GM18519 (cell line): ENCODE measurements at regions not wholly inside any gene's neighbourhood (a gene's known extent, or its start where the extent isn't known, plus 50 kb on each side); places are given as distances from the start of the nearest gene placed in this dataset.
"Not testable (repeated sequence)": the region's sequence is repeated elsewhere in the genome, so short reads cannot be mapped to it uniquely, and the experiment has no call there.

Source experiments
- ATAC-seq: cut with Tn5 transposase; IDR thresholded peaks from one replicate; pipeline ENCODE4 v1.9.1; 2021; ENCODE audit warnings: mild to moderate bottlenecking, moderate library complexity; ENCODE audit not compliant: unreplicated experiment, low FRiP score

GRCh38 chr15:62404194-62404985 lies 239.3 kb upstream of the C2CD4B start:
- no peak for ATAC-seq

GRCh38 chr15:62406305-62406891 lies 241.3 kb upstream of the C2CD4B start:
- no peak for ATAC-seq

- no peak for ATAC-seq
These were observed 242.1 kb upstream of the C2CD4B start for GRCh38 chr15:62407216-62407615.

GRCh38 chr15:62407962-62408361 lies 242.9 kb upstream of the C2CD4B start:
- no peak for ATAC-seq

GRCh38 chr15:62409466-62409865 lies 244.4 kb upstream of the C2CD4B start:
- no peak for ATAC-seq

GRCh38 chr15:62412686-62413085 lies 247.6 kb upstream of the C2CD4B start:
- ATAC-seq = no peak

- no peak for ATAC-seq
These were observed 248.1 kb upstream of the C2CD4B start for GRCh38 chr15:62413153-62413552.

- ATAC-seq = no peak
These were observed 248.7 kb upstream of the C2CD4B start for GRCh38 chr15:62413786-62414185.

GRCh38 chr15:62415498-62415897 lies 250.4 kb upstream of the C2CD4B start:
- ATAC-seq = no peak

- ATAC-seq = no peak
These were observed 251.4 kb upstream of the C2CD4B start for GRCh38 chr15:62416526-62416925.

- no peak for ATAC-seq
These were observed 252.4 kb upstream of the C2CD4B start for GRCh38 chr15:62417439-62417838.

- not testable (repeated sequence) for ATAC-seq
These were observed 253.4 kb upstream of the C2CD4B start for GRCh38 chr15:62418496-62418895.

- ATAC-seq = no peak
These were observed 254.1 kb upstream of the C2CD4B start for GRCh38 chr15:62419192-62419591.

- ATAC-seq = not testable (repeated sequence)
These were observed 255.3 kb upstream of the C2CD4B start for GRCh38 chr15:62420371-62420770.

- no peak for ATAC-seq
These were observed 256.2 kb upstream of the C2CD4B start for GRCh38 chr15:62421289-62421688.

GRCh38 chr15:62426387-62426956 lies 261.4 kb upstream of the C2CD4B start:
- ATAC-seq = no peak

GRCh38 chr15:62428259-62428658 lies 263.2 kb upstream of the C2CD4B start:
- no peak for ATAC-seq

GRCh38 chr15:62428851-62429598 lies 263.9 kb upstream of the C2CD4B start:
- no peak for ATAC-seq

GRCh38 chr15:62430056-62430455 lies 265.0 kb upstream of the C2CD4B start:
- ATAC-seq = no peak

- no peak for ATAC-seq
These were observed 265.5 kb upstream of the C2CD4B start for GRCh38 chr15:62430552-62430951.
